PFSK-1 (cell line): ENCODE measurements at regions not wholly inside any gene's neighbourhood (a gene's known extent, or its start where the extent isn't known, plus 50 kb on each side); places are given as distances from the start of the nearest gene placed in this dataset.

Experiments used
- POLR2AphosphoS5 ChIP-seq: IDR thresholded peaks from 2 replicates; pipeline ENCODE4 v1.6.1; 2012; ENCODE audit warnings: low read depth, mild to moderate bottlenecking, control low read depth, low read length, moderate library complexity
- TAF1 ChIP-seq: IDR thresholded peaks from 2 replicates; pipeline ENCODE4 v1.6.1; 2012; ENCODE audit warnings: low read length, control low read depth, borderline replicate concordance; ENCODE audit not compliant: insufficient read depth
- TF ChIP-seq, protein P1 (sequence below), 2 experiments: IDR thresholded peaks; 2 replicates each; pipeline versions ENCODE4 v1.6.1 to v1.8.0; 2011 to 2012; ENCODE audit warnings: low read depth in 2 of 2, low read length in 2 of 2, control low read depth in 1 of 2, inconsistent platforms in 1 of 2, mild to moderate bottlenecking in 1 of 2, moderate library complexity in 1 of 2; ENCODE audit not compliant: insufficient read depth in 1 of 2

GRCh38 chr4:15349965-15350364 lies 77.9 kb upstream of the C1QTNF7 start:
- TF ChIP-seq TAF1 (no peak), POLR2AphosphoS5 (no peak)
- TF ChIP-seq, protein P1, sequence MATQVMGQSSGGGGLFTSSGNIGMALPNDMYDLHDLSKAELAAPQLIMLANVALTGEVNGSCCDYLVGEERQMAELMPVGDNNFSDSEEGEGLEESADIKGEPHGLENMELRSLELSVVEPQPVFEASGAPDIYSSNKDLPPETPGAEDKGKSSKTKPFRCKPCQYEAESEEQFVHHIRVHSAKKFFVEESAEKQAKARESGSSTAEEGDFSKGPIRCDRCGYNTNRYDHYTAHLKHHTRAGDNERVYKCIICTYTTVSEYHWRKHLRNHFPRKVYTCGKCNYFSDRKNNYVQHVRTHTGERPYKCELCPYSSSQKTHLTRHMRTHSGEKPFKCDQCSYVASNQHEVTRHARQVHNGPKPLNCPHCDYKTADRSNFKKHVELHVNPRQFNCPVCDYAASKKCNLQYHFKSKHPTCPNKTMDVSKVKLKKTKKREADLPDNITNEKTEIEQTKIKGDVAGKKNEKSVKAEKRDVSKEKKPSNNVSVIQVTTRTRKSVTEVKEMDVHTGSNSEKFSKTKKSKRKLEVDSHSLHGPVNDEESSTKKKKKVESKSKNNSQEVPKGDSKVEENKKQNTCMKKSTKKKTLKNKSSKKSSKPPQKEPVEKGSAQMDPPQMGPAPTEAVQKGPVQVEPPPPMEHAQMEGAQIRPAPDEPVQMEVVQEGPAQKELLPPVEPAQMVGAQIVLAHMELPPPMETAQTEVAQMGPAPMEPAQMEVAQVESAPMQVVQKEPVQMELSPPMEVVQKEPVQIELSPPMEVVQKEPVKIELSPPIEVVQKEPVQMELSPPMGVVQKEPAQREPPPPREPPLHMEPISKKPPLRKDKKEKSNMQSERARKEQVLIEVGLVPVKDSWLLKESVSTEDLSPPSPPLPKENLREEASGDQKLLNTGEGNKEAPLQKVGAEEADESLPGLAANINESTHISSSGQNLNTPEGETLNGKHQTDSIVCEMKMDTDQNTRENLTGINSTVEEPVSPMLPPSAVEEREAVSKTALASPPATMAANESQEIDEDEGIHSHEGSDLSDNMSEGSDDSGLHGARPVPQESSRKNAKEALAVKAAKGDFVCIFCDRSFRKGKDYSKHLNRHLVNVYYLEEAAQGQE (IDR thresholded peaks at IDR 0.05; ENCODE audit: insufficient read depth in 1 of 2, low read depth in 2 of 2, low read length in 2 of 2): no peak
